LNCaP clone FGC (cell line): ENCODE measurements at regions not wholly inside any gene's neighbourhood (a gene's known extent, or its start where the extent isn't known, plus 50 kb on each side); places are given as distances from the start of the nearest gene placed in this dataset.
"Not testable (repeated sequence)": the region's sequence is repeated elsewhere in the genome, so short reads cannot be mapped to it uniquely, and the experiment has no call there.

Source experiments
- DNase-seq: peaks from one replicate; pipeline ENCODE4 v3.0.0-alpha.2; 2011; ENCODE audit warnings: low read depth
- H3K4me3 ChIP-seq: 2 replicates; pipeline ENCODE4 v1.5.1; 2011; ENCODE audit warnings: mild to moderate bottlenecking, low read depth, low read length, control low read depth
- CTCF ChIP-seq: IDR thresholded peaks from 2 replicates; pipeline ENCODE4 v1.5.1; 2012; ENCODE audit warnings: mild to moderate bottlenecking; ENCODE audit not compliant: control insufficient read depth, insufficient read depth; ENCODE audit errors: extremely low read depth

- TF ChIP-seq CTCF, result no peak
- no peak overlapping the region for H3K4me3 ChIP-seq
- no peak for DNase-seq
Measured at GRCh38 chr4:117550085-117550484, 464.7 kb upstream of the TRAM1L1 start.

GRCh38 chr4:117560329-117560728 is 474.0 kb upstream of the NDST3 start:
- H3K4me3 ChIP-seq, result no peak overlapping the region
- no peak for DNase-seq
- TF ChIP-seq CTCF, result no peak

GRCh38 chr4:117574085-117574484 is 460.2 kb upstream of the NDST3 start:
- no peak for TF ChIP-seq CTCF
- no peak overlapping the region for H3K4me3 ChIP-seq
- DNase-seq, result no peak

GRCh38 chr4:117575850-117576249 is 458.4 kb upstream of the NDST3 start:
- no peak for DNase-seq
- no peak overlapping the region for H3K4me3 ChIP-seq
- TF ChIP-seq CTCF, result no peak

- no peak for DNase-seq
Measured at GRCh38 chr4:117577686-117578311, 456.5 kb upstream of the NDST3 start.

GRCh38 chr4:117588771-117589170 is 445.5 kb upstream of the NDST3 start:
- DNase-seq, result no peak
- TF ChIP-seq CTCF, result no peak
- no peak overlapping the region for H3K4me3 ChIP-seq

More at GRCh38 chr4:117577686-117578311, 456.5 kb upstream of the NDST3 start:
- TF ChIP-seq CTCF, result no peak
- H3K4me3 ChIP-seq, result no peak overlapping the region

GRCh38 chr4:117596917-117597480 is 437.3 kb upstream of the NDST3 start:
- no peak overlapping the region for H3K4me3 ChIP-seq
- no peak for TF ChIP-seq CTCF
- DNase-seq, result no peak

GRCh38 chr4:117599393-117599792 is 434.9 kb upstream of the NDST3 start:
- H3K4me3 ChIP-seq, DNase-seq: not testable (repeated sequence)

- not testable (repeated sequence) for DNase-seq
Measured at GRCh38 chr4:117600936-117601335, 433.4 kb upstream of the NDST3 start.

More at GRCh38 chr4:117600936-117601335, 433.4 kb upstream of the NDST3 start:
- H3K4me3 ChIP-seq, result not testable (repeated sequence)
